AG08395 (cell line): ENCODE measurements at regions not wholly inside any gene's neighbourhood (a gene's known extent, or its start where the extent isn't known, plus 50 kb on each side); places are given as distances from the start of the nearest gene placed in this dataset.
A peak's percentile ranks its signal among the peaks of the same experiment; 100 is the strongest.
"Not testable (repeated sequence)": the region's sequence is repeated elsewhere in the genome, so short reads cannot be mapped to it uniquely, and the experiment has no call there.

Experiments
- DNase-seq: peaks from one replicate; pipeline ENCODE4 v3.0.0; 2012; ENCODE audit warnings: mixed read lengths, low spot score

GRCh38 chr3:13149330-13150108 is 76.3 kb upstream of the IQSEC1 start:
- DNase-seq = no peak

GRCh38 chr3:13148561-13149329 is 75.5 kb upstream of the IQSEC1 start:
- no peak for DNase-seq

DNA sequence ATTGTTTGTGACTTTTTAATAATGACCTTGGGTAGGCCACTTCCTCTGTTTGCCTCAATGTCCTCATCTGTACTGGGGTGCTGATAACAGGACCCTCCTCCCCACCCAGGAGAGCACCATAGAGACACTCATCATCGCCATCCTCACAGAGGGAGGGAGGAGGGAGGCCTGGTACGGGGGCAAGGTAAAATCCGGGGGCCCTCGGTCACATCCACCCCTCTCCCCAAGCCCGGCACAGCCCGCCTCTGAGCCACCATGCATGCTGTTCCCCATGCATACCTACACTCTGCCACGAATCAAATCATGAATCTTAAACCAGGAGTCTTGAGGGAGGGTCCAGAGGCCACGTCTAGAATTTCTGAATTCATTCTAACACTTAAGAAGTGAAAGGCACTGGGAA is 74.9 kb upstream of the IQSEC1 start:
- no peak for DNase-seq

DNA sequence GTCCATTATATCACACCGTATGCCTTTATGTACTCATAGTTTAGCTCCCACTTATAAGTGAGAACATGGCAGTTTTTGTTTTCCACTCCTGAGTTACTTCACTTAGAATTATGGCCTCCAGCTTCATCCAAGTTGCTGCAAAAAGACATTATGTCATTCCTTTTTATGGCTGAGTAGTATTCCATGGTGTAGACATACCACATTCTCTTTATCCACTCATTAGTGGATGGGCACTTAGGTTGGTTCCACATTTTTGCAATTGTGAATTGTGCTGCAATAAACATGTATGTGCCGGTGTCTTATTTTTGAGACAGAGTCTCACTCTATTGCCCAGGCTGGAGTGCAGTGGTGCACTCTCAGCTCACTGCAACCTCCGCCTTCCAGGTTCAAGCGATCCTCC is 74.1 kb upstream of the IQSEC1 start:
- no peak for DNase-seq

GRCh38 chr3:13146643-13147143 is 73.5 kb upstream of the IQSEC1 start:
- no peak for DNase-seq

GRCh38 chr3:13145826-13146642 is 72.8 kb upstream of the IQSEC1 start:
- DNase-seq = no peak

DNA sequence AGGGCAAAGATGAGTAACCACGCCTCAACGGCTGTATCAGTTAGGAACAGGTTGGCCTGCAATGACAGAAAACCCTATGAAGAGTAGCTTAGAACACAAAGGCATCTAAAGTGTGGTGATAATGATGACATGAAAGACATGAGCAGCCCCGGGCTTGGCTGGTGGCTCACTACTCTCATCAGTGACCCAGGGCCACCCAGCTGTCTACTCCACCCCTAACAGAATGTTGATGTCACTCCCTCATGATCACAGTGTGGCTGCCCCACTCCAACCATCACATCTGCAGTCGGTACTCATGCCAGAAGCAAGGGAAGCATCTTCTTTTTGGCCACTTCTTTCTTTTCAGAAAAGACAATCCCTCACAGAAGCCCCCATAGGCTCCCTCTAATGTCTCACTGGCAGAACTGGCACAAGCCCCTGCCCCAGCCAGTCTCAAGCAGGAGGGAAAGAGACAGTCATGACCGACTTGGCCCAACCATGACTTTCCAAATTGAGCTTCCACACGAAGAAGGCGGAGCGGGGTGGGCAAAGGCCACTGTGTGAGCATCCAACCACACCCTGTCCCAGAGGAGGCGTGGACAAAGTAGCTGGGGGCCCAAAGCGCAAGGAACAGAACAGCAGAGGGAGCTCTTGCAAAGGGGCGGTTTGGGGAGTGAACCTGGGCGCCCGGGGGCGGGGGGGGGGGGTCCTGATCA is 72.0 kb upstream of the IQSEC1 start:
- DNase-seq = no peak

DNA sequence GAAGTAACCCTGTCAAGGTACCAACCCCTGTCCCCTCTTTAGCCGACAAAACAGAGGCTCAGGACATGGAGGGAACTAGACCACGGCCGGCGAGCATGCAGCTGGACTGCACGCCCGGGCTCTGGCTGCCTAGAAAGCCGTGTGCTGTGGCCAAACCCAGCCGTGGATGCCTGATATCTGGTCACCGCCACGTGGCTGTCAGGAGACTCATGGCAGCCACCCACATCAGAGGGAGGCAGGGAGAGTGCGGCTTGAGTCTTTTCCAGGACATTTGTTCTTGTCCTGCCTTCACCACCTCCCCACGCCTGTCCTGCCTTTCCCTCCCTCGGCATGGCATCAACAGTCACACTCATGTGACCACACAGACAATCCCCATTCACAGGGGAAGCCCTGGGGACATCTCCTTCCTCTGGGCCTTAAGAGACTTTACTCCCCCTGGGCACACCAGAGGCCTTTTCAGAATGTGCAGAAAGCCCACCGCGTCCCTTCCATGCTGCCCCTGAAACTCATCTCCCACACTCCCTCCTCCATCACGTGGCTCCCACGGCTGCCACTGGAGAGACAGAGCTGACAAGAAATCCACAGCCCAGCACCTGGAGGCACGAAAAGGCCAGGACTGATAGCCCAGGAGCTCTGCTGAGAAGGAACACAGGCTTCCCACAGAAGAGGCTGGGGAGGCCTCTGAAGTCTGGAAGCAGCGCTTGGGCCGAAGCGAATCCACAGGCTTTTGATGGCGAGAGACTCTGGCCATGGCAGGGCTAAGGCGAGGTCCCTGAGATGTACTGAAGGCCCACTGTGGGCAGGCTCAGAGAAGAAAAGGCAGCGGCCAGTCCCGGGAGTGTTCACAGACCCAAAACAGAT is 71.2 kb upstream of the IQSEC1 start:
- no peak for DNase-seq

- no peak for DNase-seq
These were observed 70.3 kb upstream of the IQSEC1 start for GRCh38 chr3:13143381-13144004.

DNA sequence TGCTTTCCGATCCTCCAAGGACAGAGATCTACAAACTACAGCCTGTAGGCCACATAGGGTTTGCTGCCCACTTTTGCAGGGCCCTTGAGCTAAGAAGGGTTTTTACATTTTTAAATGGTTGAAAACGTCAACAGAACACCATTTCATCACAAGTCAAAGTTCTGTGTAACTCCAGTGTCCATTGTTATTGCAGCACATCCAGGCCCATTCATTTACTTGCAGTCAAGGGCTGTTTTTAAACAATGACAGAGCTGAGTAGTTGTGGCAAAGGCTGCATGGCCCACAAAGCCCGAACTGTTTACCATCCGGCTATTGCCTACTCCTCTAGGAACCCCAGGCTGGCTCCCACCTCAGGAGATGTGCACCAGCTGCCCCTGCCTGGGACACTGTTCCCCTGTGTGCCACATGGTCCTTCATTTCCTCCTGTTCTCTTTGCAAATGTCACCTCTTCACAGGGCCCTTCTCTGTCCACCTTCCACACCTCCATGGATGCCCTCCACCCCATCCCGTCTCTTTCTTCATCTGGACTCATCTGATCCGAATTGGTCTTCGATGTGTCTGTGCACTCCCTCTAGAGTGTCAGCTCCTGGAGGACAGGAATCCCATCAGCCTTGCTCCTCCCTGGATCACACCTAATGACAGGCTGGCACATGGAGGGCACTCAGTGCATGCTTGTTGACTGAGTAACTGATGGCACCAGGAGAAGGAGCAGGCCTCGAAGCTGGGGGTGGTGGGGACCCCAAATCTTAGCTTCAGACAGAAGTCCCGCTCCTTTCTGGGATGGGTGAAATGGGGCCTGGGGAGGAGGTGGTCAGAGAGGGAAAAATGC is 69.5 kb upstream of the IQSEC1 start:
- DNase-seq = no peak

GRCh38 chr3:13141991-13142412 is 68.8 kb upstream of the IQSEC1 start:
- peak; percentile 53 for DNase-seq

DNA sequence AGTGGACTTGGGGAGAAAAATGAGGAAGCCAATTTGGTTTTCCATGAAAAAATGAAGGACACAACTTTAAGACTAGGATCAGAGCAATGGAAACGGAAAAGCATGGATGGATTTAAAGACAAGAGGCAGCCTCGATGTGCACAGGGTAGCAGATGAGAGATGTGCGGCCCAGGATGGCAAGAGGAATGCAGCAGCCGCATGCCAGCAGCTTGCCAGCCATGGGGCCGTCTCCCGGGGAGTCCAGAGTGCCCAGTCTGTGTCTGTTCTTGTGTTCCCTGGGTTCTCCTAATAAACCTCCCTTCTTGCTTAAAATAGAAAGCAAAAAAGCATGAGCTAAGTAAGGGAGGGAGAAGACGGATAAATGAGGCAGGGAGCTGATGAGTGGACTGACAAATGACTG is 68.0 kb upstream of the IQSEC1 start:
- no peak for DNase-seq

GRCh38 chr3:13140596-13140995 is 67.4 kb upstream of the IQSEC1 start:
- DNase-seq = no peak

DNA sequence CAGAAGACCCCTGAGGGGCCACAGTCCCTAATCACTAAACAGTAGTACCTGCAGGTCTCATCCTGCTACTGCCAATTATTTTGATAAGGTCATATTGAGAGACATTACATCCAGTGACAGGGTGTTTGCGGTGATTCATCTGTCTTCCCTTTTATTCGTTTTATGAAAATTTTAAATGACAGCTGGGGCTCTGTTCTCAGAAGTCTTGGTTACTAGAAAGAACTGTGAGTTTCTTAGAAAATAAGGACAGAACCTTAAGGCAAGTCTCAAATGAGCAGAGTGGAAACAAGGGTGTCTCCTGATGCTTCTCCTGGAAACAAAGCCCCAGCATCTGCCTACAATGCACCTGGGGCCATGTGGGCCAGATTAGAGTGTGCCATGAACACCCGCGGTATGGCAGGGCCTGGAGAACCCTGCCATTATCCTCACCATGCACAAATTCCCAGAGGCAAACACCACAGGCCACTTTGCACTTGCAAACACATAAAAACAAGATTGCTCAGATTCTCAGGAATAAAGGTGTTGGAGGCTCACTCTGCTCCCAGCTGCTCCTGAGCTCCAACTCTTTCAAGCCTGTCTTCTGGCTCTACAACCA is 66.3 kb upstream of the IQSEC1 start:
- no peak for DNase-seq

- no peak for DNase-seq
These were observed 65.6 kb upstream of the IQSEC1 start for GRCh38 chr3:13138833-13139145.

DNA sequence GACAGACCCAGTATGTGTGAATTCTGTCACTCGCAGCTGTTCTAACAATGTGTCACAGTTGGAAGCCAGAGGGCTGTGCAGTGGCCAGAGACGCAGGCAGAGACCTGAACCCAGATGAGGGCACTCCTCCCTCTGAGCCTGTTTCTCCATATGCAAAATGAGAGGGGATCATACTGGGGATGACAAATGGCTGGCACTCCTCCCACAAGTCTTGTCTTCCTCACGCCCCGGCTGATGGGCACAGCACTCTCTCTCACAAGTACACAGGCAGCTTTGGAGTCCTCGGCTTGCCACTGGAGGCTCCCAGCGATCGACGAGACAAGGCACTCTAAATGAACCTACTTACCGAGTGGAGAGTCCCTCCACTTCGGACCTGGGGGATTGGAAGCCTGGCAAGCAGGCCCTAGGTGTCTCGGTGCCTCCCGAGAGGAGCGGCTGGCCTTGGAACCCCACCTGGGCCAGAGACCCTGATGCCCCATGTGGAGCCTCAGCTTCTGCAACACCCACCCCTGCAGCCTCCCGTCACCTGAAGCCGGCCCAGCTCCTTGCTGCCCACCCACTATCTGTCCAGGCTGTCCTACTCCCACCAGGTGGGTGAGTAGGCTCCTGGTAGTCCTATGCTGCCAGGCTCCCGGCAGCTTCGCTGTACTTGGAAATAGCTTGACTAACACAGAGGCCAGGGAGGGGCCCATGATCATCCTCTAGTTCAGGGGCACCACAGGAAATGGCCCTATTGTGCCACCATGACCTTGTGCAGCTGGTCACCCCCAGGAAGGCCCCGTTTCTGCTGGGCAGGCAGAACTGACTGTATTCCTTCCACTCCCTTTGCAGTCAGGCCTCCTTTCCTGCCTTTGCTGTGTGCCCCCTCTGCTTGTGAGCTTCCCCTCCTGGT is 65.0 kb upstream of the IQSEC1 start:
- DNase-seq = no peak

DNA sequence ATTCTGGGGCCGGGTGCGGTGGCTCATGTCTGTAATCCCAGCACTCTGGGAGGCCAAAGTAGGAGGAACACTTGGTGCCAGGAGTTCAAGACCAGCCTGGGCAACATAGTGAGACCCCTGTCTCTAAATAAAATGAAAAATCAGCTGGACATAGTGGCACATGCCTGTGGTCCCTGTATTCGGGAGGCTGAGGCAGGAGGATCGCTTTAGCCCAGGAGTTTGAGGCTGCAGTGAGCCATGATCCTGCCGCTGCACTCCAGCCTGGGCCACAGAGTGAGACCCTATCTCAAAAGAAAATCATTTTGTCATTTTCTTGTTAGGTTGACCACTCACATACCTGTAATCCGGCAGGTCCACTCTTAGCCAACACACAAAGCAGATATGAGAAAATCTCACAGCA is 63.6 kb upstream of the IQSEC1 start:
- DNase-seq = not testable (repeated sequence)

GRCh38 chr3:13136426-13136825 is 63.2 kb upstream of the IQSEC1 start:
- DNase-seq = no peak
